Keratinocyte (primary cell): ENCODE measurements at regions not wholly inside any gene's neighbourhood (a gene's known extent, or its start where the extent isn't known, plus 50 kb on each side); places are given as distances from the start of the nearest gene placed in this dataset.

ENCODE experiments used
- DNase-seq: peaks from one replicate; pipeline ENCODE4 v3.0.0-alpha.2; 2011; ENCODE audit warnings: low read depth, missing footprints, low spot score
- FAIRE-seq: peaks from 2 replicates; lab custom pipeline; 2011; peaks lifted over from hg19 to GRCh38; lab: Jason Lieb, UNC
- H2AFZ ChIP-seq: 2 replicates; pipeline ENCODE4 v1.6.0; 2012; ENCODE audit warnings: low read length, control low read depth, inconsistent platforms; ENCODE audit not compliant: control insufficient read depth
- H3K27ac ChIP-seq: 2 replicates; pipeline ENCODE4 v1.5.1; 2011; ENCODE audit warnings: low read length; ENCODE audit not compliant: control insufficient read depth, insufficient read depth
- H3K27me3 ChIP-seq: 3 replicates; pipeline ENCODE4 v1.6.0; 2011; ENCODE audit warnings: low read length; ENCODE audit not compliant: control insufficient read depth, insufficient read depth; ENCODE audit errors: extremely low read depth
- H3K36me3 ChIP-seq, 2 experiments: 2 replicates in 1 of 2; 3 replicates in 1 of 2; pipeline ENCODE4 v1.5.1; 2011; ENCODE audit warnings: low read length in 2 of 2, mild to moderate bottlenecking in 1 of 2; ENCODE audit not compliant: control insufficient read depth in 2 of 2, insufficient read depth in 2 of 2; ENCODE audit errors: extremely low read depth in 1 of 2
- H3K4me1 ChIP-seq: 3 replicates; pipeline ENCODE4 v1.5.1; 2011; ENCODE audit warnings: low read length; ENCODE audit not compliant: control insufficient read depth, insufficient read depth; ENCODE audit errors: extremely low read depth
- H3K4me2 ChIP-seq: 3 replicates; pipeline ENCODE4 v1.6.0; 2011; ENCODE audit warnings: low read depth, low read length; ENCODE audit not compliant: control insufficient read depth, insufficient read depth; ENCODE audit errors: extremely low read depth
- H3K4me3 ChIP-seq, 3 experiments: fragments of 200-600 bp in 1 of 3; sonication (generic) in 1 of 3; 2 replicates in 2 of 3; 3 replicates in 1 of 3; pipeline ENCODE4 v1.5.1; 2011 to 2016; ENCODE audit warnings: low read length in 3 of 3, mild to moderate bottlenecking in 3 of 3, control low read depth in 2 of 3, inconsistent platforms in 1 of 3, low read depth in 1 of 3, mixed read lengths in 1 of 3, mixed run types in 1 of 3, moderate library complexity in 1 of 3; ENCODE audit not compliant: control insufficient read depth in 2 of 3, insufficient read depth in 2 of 3; ENCODE audit errors: extremely low read depth in 1 of 3
- H3K79me2 ChIP-seq: 2 replicates; pipeline ENCODE4 v1.6.0; 2012; ENCODE audit warnings: low read length; ENCODE audit not compliant: control insufficient read depth, insufficient read depth
- H3K9ac ChIP-seq: 3 replicates; pipeline ENCODE4 v1.6.0; 2011; ENCODE audit warnings: low read length; ENCODE audit not compliant: control insufficient read depth, insufficient read depth; ENCODE audit errors: extremely low read depth
- H3K9me1 ChIP-seq: 3 replicates; pipeline ENCODE4 v1.6.0; 2011; ENCODE audit warnings: low read length; ENCODE audit not compliant: control insufficient read depth, insufficient read depth; ENCODE audit errors: extremely low read depth
- H3K9me3 ChIP-seq: 2 replicates; pipeline ENCODE4 v1.5.1; 2012; ENCODE audit warnings: low read depth, low read length; ENCODE audit not compliant: control insufficient read depth
- H4K20me1 ChIP-seq: 3 replicates; pipeline ENCODE4 v1.6.0; 2011; ENCODE audit warnings: low read length; ENCODE audit not compliant: control insufficient read depth, insufficient read depth; ENCODE audit errors: extremely low read depth
- CTCF ChIP-seq, 3 experiments: IDR thresholded peaks in 1 of 3; conservative IDR thresholded peaks in 1 of 3; optimal IDR thresholded peaks in 1 of 3; 2 replicates in 2 of 3; 3 replicates in 1 of 3; pipeline versions ENCODE3 to v1.5.1; 2011; ENCODE audit warnings: low read length in 3 of 3, mild to moderate bottlenecking in 3 of 3, moderate library complexity in 2 of 3, control low read depth in 1 of 3, inconsistent platforms in 1 of 3; ENCODE audit not compliant: insufficient read depth in 2 of 3; ENCODE audit errors: extremely low read depth in 1 of 3
- EZH2 ChIP-seq: IDR thresholded peaks from one replicate; pipeline ENCODE4 v1.6.1; 2012; ENCODE audit warnings: inconsistent platforms, mild to moderate bottlenecking, low read length, moderate library complexity
- dilution Hi-C: fragments of 300-500 bp; cut with MboI; formaldehyde crosslinking; loops from one replicate; pipeline ENCODE4 v1.7.0; 2020; ENCODE audit warnings: low sequenced_read_pairs; ENCODE audit not compliant: extremely low pct_ligation_motif_present

- DNase-seq (no peak), FAIRE-seq (no peak)
- Histone ChIP-seq H3K9ac (no peak overlapping the region), H3K79me2 (no peaks in the 10 kb centered on the region), H3K36me3 (no peaks in the 10 kb centered on the region), H3K4me1 (no peaks in the 10 kb centered on the region), H3K27ac (no peak overlapping the region), H4K20me1 (no peaks in the 10 kb centered on the region), H3K9me1 (no peaks in the 10 kb centered on the region), H3K27me3 (no peaks in the 10 kb centered on the region), H3K4me3 (no peak overlapping the region), H3K4me2 (no peak overlapping the region), H2AFZ (no peak overlapping the region), H3K9me3 (peaks cover 3% of the 10 kb centered on the region)
- TF ChIP-seq CTCF (optimal IDR thresholded peaks at IDR 0.05 in 1 of 3, IDR thresholded peaks at IDR 0.05 in 1 of 3, conservative IDR thresholded peaks at IDR 0.05 in 1 of 3; ENCODE audit: extremely low read depth in 1 of 3, insufficient read depth in 2 of 3, low read length in 3 of 3) (no peak), EZH2 (no peak)
- dilution Hi-C loops = no loop called here
Measured at GRCh38 chr1:117770981-117771531, 158.4 kb downstream of the GDAP2 start.

GRCh38 chr1:117779364-117779763 is 150.1 kb downstream of the GDAP2 start:
- TF ChIP-seq CTCF (optimal IDR thresholded peaks at IDR 0.05 in 1 of 3, IDR thresholded peaks at IDR 0.05 in 1 of 3, conservative IDR thresholded peaks at IDR 0.05 in 1 of 3; ENCODE audit: extremely low read depth in 1 of 3, insufficient read depth in 2 of 3, low read length in 3 of 3) (no peak), EZH2 (no peak)
- no peaks in the 10 kb centered on the region for H3K4me1 ChIP-seq
- no peak overlapping the region for H3K27ac ChIP-seq
- H3K79me2 ChIP-seq = no peaks in the 10 kb centered on the region
- H3K27me3 ChIP-seq = peaks cover 4% of the 10 kb centered on the region
- DNase-seq = no peak
- FAIRE-seq = no peak
- H2AFZ ChIP-seq = no peak overlapping the region
- H3K9me1 ChIP-seq = no peaks in the 10 kb centered on the region
- dilution Hi-C loops = no loop called here
- no peak overlapping the region for H3K4me2 ChIP-seq
- no peaks in the 10 kb centered on the region for H3K36me3 ChIP-seq
- no peak overlapping the region for H3K9ac ChIP-seq
- no peaks in the 10 kb centered on the region for H3K9me3 ChIP-seq
- no peaks in the 10 kb centered on the region for H4K20me1 ChIP-seq
- no peak overlapping the region for H3K4me3 ChIP-seq
